ENCODE measurements at regions not wholly inside any gene's neighbourhood (a gene's known extent, or its start where the extent isn't known, plus 50 kb on each side); places are given as distances from the start of the nearest gene placed in this dataset.

GRCh38 chr11:110891411-110891810 lies 179.2 kb upstream of the ARHGAP20 start:
- TF ChIP-seq REST (IDR thresholded peaks at IDR 0.05; ENCODE audit: insufficient read depth in 1 of 2, low read depth in 2 of 2, low read length in 1 of 2) (no peak), POLR2AphosphoS5 (IDR thresholded peaks at IDR 0.05; ENCODE audit: low read depth, low read length) (no peak), CTCF (IDR thresholded peaks at IDR 0.05) (no peak)
- no TSS peak for BruUV-seq (replicated peaks)
- intact Hi-C loops (cut with micrococcal nuclease; ENCODE audit: unreplicated experiment): no loop called here

GRCh38 chr11:110890995-110891394 lies 178.8 kb upstream of the ARHGAP20 start:
- DNase-seq (ENCODE audit: low read depth, low spot score) (no peak), ATAC-seq (no peak)
- ChIA-PET POLR2A (no interaction called here), CTCF (no interaction called here)
- Histone ChIP-seq H3K36me3 (ENCODE audit: control insufficient read depth, insufficient read depth, low read length) (no peaks in the 10 kb centered on the region), H3K4me3 (ENCODE audit: low read depth in 2 of 2, low read length in 2 of 2) (no peak overlapping the region), H3K9me3 (ENCODE audit: control insufficient read depth, insufficient read depth, low read depth, low read length) (no peaks in the 10 kb centered on the region), H3K27me3 (ENCODE audit: control insufficient read depth, insufficient read depth, low read length) (no peaks in the 10 kb centered on the region), H3K27ac (ENCODE audit: low read length) (no peak overlapping the region), H3K4me1 (ENCODE audit: control insufficient read depth, insufficient read depth, low read length) (no peaks in the 10 kb centered on the region)
- intact Hi-C loops (cut with micrococcal nuclease; ENCODE audit: unreplicated experiment): no loop called here
- BruUV-seq (replicated peaks): no TSS peak
- TF ChIP-seq TCF7L2 (IDR thresholded peaks at IDR 0.05; ENCODE audit: low read depth, low read length): no peak
- no peak for TF ChIP-seq SIN3A (IDR thresholded peaks at IDR 0.05; ENCODE audit: borderline replicate concordance, insufficient read depth, low read depth, low read length)
- TF ChIP-seq REST (IDR thresholded peaks at IDR 0.05; ENCODE audit: insufficient read depth in 1 of 2, low read depth in 2 of 2, low read length in 1 of 2): no peak
- no peak for TF ChIP-seq CTCF (IDR thresholded peaks at IDR 0.05)
- no peak for TF ChIP-seq POLR2AphosphoS5 (IDR thresholded peaks at IDR 0.05; ENCODE audit: low read depth, low read length)
- in situ Hi-C loops (cut with HindIII; ENCODE audit: low pct_unique_long_range_greater_than_20kb, low sequenced_read_pairs): no loop called here

More at GRCh38 chr11:110891411-110891810, 179.2 kb upstream of the ARHGAP20 start:
- CTCF ChIA-PET: no interaction called here
- no peak for ATAC-seq
- Histone ChIP-seq H3K9me3 (ENCODE audit: control insufficient read depth, insufficient read depth, low read depth, low read length) (no peaks in the 10 kb centered on the region), H3K27ac (ENCODE audit: low read length) (no peak overlapping the region), H3K4me3 (ENCODE audit: low read depth in 2 of 2, low read length in 2 of 2) (no peak overlapping the region), H3K4me1 (ENCODE audit: control insufficient read depth, insufficient read depth, low read length) (no peaks in the 10 kb centered on the region), H3K36me3 (ENCODE audit: control insufficient read depth, insufficient read depth, low read length) (no peaks in the 10 kb centered on the region), H3K27me3 (ENCODE audit: control insufficient read depth, insufficient read depth, low read length) (no peaks in the 10 kb centered on the region)
- in situ Hi-C loops (cut with HindIII; ENCODE audit: low pct_unique_long_range_greater_than_20kb, low sequenced_read_pairs): no loop called here
- POLR2A ChIA-PET: no interaction called here
- DNase-seq (ENCODE audit: low read depth, low spot score): no peak
